SH-SY5Y (cell line): ENCODE measurements at regions not wholly inside any gene's neighbourhood (a gene's known extent, or its start where the extent isn't known, plus 50 kb on each side); places are given as distances from the start of the nearest gene placed in this dataset.

Source experiments
- GATA2 ChIP-seq: IDR thresholded peaks from 2 replicates; pipeline ENCODE4 v1.6.1; 2011; ENCODE audit warnings: mild to moderate bottlenecking, low read depth, low read length
- GATA3 ChIP-seq: IDR thresholded peaks from 2 replicates; pipeline ENCODE4 v1.6.1; 2011; ENCODE audit warnings: low read depth, mild to moderate bottlenecking, low read length, moderate library complexity

- no peak for TF ChIP-seq GATA2
- no peak for TF ChIP-seq GATA3
Observed at GRCh38 chr4:164615964-164616363, 138.0 kb upstream of the SMIM31 start.
